Right lung (tissue), 2 donors: ENCODE measurements at regions not wholly inside any gene's neighbourhood (a gene's known extent, or its start where the extent isn't known, plus 50 kb on each side); places are given as distances from the start of the nearest gene placed in this dataset.

Source experiments
- DNase-seq, 2 donors: peaks; one replicate each; pipeline ENCODE4 v3.0.0-alpha.2; 2013

- no peak for DNase-seq
These were observed 332.7 kb downstream of the ZNF536 start for GRCh38 chr19:30704771-30705330.

DNA sequence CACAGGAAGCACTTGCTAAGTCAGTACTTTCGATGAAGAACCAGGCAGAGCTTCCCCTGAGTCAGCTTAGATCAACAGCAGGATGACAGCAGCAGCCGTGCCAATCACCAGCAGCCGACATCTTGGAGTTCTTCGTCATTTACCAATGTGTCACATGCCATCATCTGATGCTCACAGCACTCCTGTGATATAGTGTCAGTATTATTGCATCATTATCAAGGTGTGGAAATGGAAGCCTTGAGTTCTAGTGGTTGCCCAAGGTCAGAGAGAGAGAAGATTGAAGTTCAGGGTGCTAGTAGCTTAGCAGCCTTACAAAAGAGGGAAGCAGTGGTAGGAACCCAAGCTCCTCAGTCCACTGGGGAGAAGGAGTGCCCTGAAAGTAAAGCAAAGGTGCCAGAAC lies 331.5 kb downstream of the ZNF536 start:
- no peak for DNase-seq

GRCh38 chr19:30701178-30701577 lies 329.0 kb downstream of the ZNF536 start:
- DNase-seq: no peak

DNA sequence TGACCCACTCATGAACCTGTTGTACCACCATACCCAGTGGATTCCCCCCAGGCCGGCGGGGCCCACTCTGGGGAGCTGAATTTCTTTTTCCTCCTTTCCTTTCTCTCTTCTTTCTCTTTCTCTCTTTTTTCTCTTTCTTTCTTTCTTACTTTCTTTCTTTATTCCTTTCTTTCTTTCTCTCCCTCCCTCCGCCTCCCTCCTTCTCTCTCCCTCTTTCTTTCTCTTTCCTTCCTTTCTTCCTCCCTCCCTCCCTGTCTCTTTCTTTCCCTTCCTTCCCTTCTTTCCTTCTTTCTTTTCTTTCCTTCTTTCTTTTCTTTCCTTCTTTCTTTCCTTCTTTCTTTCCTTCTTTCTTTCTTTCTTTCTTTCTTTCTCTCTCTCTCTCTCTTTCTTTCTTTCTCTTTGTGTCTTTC lies 327.7 kb downstream of the ZNF536 start:
- DNase-seq: no peak

GRCh38 chr19:30696514-30696913 lies 324.3 kb downstream of the ZNF536 start:
- no peak for DNase-seq

GRCh38 chr19:30695171-30695875 lies 323.1 kb downstream of the ZNF536 start:
- DNase-seq: no peak

DNA sequence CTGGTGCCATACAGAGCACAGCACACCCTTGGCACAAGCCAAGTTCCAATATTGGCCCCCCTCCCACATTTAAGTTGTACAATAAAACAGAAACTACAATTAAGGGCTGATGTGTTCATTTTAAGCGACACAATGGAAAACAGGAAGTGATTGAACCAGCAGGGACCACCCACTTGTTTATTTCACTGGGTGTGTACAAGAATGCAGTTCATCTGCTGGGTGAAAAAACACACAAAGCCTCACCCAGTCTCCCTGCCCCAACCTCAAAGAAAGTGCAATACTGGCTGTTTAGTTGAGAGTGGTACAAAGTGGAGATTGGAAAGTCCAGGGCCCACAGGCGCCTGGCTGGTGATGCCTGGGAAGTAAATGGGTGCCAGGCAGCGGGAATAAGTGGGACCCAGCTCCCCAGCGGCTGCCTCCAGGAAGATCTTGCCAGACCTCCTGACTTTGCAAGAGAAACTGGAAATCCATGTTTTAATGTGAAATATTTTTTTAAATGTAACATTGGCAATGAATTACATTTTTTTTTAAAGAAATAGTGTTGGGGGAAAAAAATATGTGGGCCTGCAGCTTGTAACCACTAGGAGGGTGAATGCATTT lies 322.1 kb downstream of the ZNF536 start:
- no peak for DNase-seq

DNA sequence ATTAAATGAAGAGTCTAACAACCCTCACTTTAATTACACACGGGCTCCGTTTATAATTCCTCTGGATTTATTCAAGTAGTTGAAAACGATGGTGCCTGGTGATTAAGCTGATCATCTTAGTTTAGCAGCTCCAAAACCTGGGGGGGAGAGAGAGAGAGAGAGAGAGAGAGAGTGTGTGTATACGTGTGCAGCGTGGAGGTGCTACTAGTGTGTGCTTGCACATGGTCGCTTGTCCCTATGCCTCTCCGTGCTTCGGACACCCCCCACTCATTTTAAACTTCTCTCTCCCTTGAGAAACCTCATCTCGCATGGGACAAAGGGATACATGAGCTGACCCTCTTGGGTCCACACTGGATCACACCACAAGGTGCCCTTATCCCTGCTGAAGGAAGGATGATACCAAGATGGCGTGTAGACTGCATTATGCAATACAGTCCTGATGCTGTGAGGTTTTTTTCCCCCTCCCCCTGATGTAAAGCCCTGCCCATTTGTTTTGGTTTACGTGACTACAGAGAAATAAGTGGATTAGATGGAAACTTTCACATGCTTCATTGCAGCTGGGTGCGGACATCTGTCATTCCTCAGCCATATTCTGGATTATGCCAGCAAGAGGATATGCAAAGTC lies 320.8 kb downstream of the ZNF536 start:
- no peak for DNase-seq

DNA sequence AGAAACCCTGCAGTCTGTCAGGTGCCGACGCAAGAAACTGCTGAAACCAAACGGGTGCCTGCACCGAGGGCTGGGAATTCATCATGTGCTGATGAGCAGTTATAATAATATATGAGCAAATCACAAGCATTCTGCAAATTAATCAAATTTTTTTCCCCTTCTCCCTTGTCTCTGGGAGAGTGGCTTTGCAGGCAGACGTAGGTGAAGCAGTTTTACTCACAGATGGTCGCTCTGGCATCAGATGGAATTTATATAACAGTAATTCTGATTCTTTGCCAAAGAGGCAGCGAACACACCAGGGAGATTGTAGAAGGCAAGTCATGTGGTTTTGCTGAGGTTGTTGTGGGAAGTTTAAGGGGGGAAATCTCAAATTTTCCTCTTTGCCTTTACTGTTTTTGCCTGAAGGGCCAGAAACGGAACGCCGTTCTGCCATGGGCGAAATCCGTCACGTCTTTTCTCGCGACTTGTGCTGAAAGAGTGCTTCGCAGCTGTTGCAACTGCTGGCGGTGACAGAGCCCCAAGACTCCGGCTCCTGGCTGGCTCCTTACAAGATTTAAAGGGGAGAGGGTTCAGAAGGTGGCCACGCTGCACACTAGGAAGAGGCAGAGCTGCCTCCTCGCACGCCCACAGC lies 320.1 kb downstream of the ZNF536 start:
- no peak for DNase-seq

DNA sequence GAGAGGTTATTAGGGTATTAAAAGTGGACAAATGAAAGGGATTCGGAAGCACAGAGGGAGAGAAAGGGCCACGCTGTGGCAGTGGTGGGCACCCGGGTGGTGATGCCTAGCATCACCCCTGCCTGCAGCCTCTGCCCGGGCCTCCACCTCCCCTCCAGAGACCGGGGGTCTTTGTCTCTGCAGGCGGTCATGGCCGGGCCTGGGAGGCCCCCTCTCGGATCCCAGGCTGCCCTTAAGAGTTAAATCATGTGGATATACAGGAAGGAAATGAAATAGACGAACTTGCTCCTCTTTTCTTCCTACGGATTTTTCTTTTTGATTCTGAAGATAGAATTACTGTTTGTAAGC lies 319.6 kb downstream of the ZNF536 start:
- no peak for DNase-seq

GRCh38 chr19:30690935-30691818 lies 319.0 kb downstream of the ZNF536 start:
- DNase-seq: no peak

DNA sequence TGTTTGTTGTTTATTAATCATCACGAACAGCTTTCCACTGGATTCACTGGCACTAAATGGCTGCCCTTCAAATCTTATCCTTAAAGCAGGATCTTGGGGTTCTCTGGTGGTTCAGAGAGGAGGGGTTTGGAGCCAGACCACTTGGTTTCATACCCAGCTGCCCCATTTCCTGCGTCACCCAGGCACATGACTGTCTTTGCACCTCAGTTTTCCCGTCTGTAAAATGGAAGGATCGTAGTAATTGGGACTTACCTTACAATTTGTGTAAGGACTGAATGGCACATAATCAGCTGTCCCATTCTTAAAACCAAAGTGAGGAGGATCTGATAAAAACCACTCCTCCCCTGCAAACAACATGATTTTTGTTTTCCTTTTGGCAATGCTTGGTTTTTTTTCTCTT lies 318.3 kb downstream of the ZNF536 start:
- DNase-seq: no peak

GRCh38 chr19:30689474-30689873 lies 317.3 kb downstream of the ZNF536 start:
- DNase-seq: no peak

DNA sequence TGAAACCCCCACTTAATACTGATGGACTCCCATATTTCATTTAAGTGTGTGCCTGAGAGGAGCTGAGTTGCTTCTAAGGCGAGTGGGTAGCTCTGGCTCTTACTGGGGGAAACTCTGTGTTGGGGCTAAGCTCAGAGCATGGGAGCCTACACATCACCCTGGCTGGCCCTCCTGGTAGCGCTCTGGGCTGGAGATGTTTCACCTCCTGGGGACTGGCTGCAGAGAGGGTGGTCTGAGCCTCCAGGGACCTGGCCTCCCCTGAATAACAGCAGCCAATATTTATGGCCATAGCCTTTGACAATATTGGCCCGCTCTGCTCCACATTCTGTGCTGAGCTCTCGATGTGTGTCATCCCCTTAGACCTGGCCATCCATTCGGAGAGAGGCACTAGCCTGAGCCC lies 316.5 kb downstream of the ZNF536 start:
- no peak for DNase-seq

- no peak for DNase-seq
These were observed 314.8 kb downstream of the ZNF536 start for GRCh38 chr19:30686826-30687566.

- DNase-seq: no peak
These were observed 314.1 kb downstream of the ZNF536 start for GRCh38 chr19:30686176-30686820.

DNA sequence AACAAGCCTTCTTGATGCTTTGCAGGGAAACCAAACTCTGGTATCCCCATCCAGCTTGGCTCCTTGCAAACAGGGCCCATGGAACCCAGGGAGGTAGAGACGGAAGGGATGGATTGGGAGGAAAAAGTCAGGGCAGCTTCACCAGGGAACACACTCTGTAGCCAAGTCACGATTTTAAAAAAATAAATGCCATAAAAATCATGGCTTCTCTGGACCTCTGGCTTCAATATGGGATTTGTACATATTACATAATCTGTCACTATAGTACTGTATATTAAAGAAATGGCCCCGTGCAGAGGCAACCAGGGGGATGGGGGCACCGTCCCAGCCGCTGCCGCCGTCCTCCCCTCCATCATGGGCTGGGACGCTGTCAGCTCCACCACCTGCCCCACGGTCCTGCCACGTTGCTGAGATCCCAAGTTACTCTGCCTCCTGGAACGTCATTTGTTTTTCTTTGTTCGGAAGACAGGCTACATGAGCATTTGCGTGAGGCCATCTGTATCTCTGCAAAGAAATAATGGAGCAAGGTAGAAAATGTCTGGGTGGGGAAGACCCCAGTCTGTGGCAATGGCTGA lies 313.3 kb downstream of the ZNF536 start:
- no peak for DNase-seq

- DNase-seq: no peak
These were observed 312.4 kb downstream of the ZNF536 start for GRCh38 chr19:30684613-30685012.

- DNase-seq: peak; percentile 85 to 90
These were observed 310.9 kb downstream of the ZNF536 start for GRCh38 chr19:30682999-30683536.
